GM13977 (cell line): ENCODE measurements at regions not wholly inside any gene's neighbourhood (a gene's known extent, or its start where the extent isn't known, plus 50 kb on each side); places are given as distances from the start of the nearest gene placed in this dataset.

Experiments
- DNase-seq: peaks from one replicate; pipeline ENCODE4 v3.0.0; 2012; ENCODE audit warnings: low spot score
- in situ Hi-C: fragments of 300-500 bp; cut with MboI; formaldehyde crosslinking; loops from one replicate; pipeline ENCODE4 v1.12.0; 2022; ENCODE audit warnings: low sequenced_read_pairs, low pct_unique_long_range_greater_than_20kb, mixed read lengths, inconsistent platforms; ENCODE audit not compliant: unreplicated experiment
- TF ChIP-seq, protein P1 (sequence below): IDR thresholded peaks from 2 replicates; pipeline ENCODE4 v1.5.1; 2012; ENCODE audit warnings: mild to moderate bottlenecking, control low read depth; ENCODE audit not compliant: insufficient read depth; ENCODE audit errors: extremely low read depth, missing control alignments

DNA sequence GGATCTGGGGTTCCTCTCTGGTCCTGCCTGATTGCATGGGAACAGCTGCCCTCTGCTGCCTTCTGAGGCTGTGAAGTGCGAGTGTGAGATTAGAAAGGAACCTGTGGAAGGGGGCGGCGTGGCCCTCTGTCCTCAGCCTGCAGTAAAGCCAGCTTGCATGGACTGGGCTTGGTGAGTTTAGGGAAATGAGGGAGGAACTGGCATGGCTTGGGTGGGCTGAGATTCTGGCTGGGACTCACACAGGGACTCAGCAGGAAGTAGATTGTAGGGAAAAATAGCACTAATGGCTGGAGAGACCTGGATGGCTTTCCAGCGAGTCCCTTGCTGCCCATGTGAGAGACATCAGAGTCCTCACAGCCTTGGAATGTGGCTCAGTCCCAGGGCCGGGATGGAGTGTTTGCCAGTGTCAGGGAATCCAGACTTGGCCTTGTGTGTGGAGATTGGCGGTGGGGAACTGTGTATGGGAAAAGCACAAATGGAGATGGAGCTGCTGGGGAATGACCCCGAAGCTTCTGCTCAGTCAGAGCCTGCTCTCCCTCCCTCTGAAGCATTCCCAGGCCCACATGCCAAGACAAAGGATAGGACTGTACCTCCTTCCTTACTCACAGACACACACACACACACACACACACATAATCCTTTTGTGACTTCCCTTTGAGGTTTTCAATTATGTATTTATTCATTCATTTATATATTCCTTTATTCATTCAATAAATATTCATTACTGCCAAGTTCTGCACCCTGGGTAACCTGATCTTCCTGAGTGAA lies 115.4 kb downstream of the ACAA2 start:
- TF ChIP-seq, protein P1, sequence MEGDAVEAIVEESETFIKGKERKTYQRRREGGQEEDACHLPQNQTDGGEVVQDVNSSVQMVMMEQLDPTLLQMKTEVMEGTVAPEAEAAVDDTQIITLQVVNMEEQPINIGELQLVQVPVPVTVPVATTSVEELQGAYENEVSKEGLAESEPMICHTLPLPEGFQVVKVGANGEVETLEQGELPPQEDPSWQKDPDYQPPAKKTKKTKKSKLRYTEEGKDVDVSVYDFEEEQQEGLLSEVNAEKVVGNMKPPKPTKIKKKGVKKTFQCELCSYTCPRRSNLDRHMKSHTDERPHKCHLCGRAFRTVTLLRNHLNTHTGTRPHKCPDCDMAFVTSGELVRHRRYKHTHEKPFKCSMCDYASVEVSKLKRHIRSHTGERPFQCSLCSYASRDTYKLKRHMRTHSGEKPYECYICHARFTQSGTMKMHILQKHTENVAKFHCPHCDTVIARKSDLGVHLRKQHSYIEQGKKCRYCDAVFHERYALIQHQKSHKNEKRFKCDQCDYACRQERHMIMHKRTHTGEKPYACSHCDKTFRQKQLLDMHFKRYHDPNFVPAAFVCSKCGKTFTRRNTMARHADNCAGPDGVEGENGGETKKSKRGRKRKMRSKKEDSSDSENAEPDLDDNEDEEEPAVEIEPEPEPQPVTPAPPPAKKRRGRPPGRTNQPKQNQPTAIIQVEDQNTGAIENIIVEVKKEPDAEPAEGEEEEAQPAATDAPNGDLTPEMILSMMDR = no peak
- no peak for DNase-seq
- in situ Hi-C loops = no loop called here

DNA sequence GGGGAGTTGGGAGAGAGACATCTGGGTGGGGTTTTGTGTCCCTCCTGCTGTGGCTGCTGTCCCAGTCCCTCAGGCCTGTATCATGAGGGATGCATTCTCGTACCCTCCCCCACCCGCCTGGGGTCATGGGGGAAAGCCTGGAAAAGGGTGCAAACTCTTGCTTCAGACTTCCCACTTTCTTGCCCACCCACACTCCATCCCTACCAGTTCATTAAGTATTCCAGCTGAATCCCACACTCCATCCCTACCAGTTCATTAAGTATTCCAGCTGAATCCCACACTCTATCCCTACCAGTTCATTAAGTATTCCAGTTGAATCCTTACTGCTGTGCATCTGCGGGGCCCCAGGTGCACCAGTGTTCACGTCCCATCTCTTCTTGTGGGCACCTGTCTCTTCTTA lies 116.3 kb downstream of the ACAA2 start:
- TF ChIP-seq, protein P1 = no peak
- in situ Hi-C loops = no loop called here
- no peak for DNase-seq

DNA sequence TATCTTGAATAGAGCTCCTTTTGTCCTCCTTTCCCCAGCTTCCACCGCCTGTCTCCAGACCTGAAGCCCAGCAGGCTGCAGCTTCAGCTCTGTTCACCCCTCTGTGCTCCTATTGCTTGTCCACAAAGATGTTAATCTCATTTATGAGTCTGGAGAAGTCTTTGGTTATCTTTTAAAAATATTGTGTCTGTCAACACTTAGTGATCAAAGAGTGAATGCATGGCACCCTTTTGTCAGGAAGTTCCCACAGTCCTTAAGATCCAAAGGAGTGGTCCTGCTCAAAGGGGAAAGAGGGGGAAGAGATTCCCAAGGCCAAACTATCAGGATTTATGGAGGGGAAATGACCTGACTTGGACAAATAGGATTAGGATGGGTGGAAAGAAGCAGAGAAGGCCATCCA lies 118.9 kb downstream of the ACAA2 start:
- TF ChIP-seq, protein P1 = no peak

DNA sequence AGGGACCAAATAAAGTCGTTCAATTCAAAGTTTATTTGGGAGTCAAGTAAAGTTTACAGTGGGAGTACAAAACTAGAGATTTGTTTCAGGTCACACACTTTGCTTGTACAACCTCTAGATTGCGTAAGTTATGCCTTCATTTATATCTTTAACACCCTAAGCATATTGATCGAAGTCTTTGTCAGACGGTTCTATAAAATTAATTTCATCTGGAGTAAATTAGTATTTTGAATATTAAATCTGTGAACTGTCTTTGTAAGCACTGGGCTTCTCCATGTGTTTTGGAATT lies 119.7 kb downstream of the ACAA2 start:
- no peak for DNase-seq
- TF ChIP-seq, protein P1 = no peak
- in situ Hi-C loops = no loop called here

More for the DNA sequence above, 118.9 kb downstream of the ACAA2 start:
- in situ Hi-C loops = no loop called here
- DNase-seq = no peak

DNA sequence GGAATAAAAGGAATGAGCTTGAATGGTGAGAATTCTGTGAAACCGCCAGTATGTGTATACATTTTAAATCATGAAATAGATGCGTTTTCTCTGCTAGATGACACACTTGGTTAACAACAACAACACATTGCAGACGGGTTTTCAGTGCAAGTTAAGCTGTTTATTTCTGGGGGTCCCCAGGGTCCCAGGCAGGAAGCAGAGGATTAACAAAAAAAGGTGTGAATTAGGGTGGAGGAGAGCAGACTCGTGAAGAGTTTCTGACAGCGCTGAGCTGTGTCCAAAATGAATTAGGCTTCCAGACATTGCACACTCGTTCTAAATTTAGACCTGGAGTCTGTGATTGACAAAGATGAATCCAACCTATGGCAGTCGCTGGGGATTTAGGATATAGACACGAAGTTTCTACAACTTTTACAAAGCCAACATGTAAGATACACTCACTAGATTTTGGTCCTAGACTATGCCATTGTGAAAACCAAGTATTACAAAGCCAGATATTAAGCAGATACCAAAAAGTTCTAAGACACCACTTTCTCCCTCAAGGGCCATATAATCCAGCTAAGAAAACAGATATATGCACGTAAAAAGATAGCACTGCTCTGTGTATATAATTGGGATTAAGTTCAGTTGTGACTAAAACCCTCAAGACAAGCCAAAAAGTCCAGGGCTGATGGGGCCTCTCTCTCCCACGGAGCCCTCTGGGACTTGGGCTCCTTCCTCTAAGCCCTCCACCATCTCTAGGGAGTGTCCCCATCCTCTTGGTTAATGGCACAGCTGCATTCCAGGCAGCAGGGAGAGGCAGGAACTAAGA lies 120.2 kb downstream of the ACAA2 start:
- no peak for DNase-seq
- in situ Hi-C loops = no loop called here
- TF ChIP-seq, protein P1 = no peak

DNA sequence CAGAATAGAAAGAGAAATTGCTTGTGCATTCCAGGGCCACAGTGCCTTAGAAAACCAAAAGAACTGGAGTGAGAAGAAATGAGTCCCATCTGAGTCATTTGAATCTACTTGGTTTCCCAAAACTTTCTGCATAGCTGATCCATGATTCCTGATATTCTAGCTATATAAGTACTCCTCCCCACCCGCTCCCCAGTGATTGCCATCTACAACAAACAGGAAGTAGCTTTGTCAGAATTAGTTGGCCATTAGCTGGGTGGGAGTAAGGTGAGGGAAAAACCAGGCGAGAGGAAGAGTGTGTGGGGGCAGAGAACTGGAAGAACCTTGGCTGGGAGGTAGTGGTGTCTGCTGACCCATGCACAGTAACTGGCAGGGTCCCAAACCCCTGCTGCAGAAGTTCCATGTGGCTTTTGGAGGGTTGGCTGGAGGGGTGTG lies 122.1 kb downstream of the ACAA2 start:
- TF ChIP-seq, protein P1 = no peak
- no peak for DNase-seq
- in situ Hi-C loops = no loop called here
